Activated naive CD4-positive, alpha-beta T cell treated with anti-CD3 and anti-CD28 coated beads, Interleukin-2, amount 10 ng/mL, durations not matched to agents 7 days and 5 days (primary cell): ENCODE measurements at regions not wholly inside any gene's neighbourhood (a gene's known extent, or its start where the extent isn't known, plus 50 kb on each side); places are given as distances from the start of the nearest gene placed in this dataset.

ENCODE experiments used
- CTCF ChIA-PET: fragments of 350-600 bp; sonication (Branson Sonifier 250); formaldehyde crosslinking; loops from one replicate; lab custom pipeline; 2021; ENCODE audit warnings: antibody characterized with exemption; lab: Charles Lee
- DNase-seq: peaks from one replicate; pipeline ENCODE4 v3.0.0-alpha.2; 2020
- H3K27ac Mint-ChIP-seq: one replicate; pipeline ENCODE4 v1.8.0; 2021; ENCODE audit warnings: mild to moderate bottlenecking, moderate library complexity, mixed read lengths
- H3K27me3 Mint-ChIP-seq: one replicate; pipeline ENCODE4 v1.8.0; 2021; ENCODE audit warnings: mild to moderate bottlenecking, mixed read lengths
- H3K36me3 Mint-ChIP-seq: one replicate; pipeline ENCODE4 v1.8.0; 2021; ENCODE audit warnings: mixed read lengths
- H3K4me1 Mint-ChIP-seq: one replicate; pipeline ENCODE4 v1.8.0; 2021; ENCODE audit warnings: mixed read lengths
- H3K4me3 Mint-ChIP-seq: one replicate; pipeline ENCODE4 v1.8.0; 2021; ENCODE audit warnings: mild to moderate bottlenecking, moderate library complexity, mixed read lengths
- H3K9me3 Mint-ChIP-seq: one replicate; pipeline ENCODE4 v1.8.0; 2021; ENCODE audit warnings: mixed read lengths

DNA sequence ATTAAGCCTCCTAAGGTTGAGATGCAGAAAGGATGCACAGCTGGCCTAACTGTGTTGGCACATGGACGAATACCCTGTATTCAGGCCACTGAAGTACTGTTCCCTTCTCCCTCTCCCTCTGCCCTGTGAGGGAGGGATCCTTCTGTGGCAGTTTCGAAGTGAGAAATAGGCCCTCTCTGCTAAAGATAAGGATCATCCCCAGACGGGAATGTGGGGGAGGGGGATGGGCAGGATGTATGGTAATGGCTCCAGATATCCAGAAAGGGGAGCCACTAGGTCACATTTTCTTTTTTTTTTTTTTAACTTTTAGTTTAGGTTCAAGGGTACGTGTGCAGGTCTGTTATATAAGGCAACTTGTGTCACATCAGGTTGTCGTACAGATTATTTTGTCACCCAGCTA lies 463.1 kb downstream of the TBL1XR1 start:
- Mint-ChIP-seq H3K27ac (no peak overlapping the region), H3K4me3 (no peak overlapping the region), H3K36me3 (no peaks in the 10 kb centered on the region), H3K27me3 (no peaks in the 10 kb centered on the region), H3K9me3 (peaks cover 2% of the 10 kb centered on the region), H3K4me1 (no peaks in the 10 kb centered on the region)
- no peak for DNase-seq
- CTCF ChIA-PET, result no interaction called here

DNA sequence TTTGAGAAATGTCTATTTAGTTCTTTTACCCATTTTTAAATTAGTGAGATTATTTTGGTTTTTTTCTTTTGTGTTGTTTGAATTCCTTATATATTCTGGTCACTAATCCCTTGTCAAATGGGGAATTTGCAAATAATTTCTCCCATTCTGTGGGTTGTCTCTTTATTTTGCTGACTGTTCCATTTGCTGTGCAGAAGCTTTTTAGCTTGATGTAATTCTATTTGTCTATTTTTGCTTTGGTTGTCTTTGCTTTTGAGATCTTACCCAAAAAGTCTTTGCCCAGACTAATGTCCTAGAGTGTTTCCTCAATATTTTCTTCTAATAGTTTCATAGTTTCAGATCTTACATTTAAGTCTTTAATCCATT lies 472.9 kb downstream of the TBL1XR1 start:
- Mint-ChIP-seq H3K36me3 (no peaks in the 10 kb centered on the region), H3K27me3 (no peaks in the 10 kb centered on the region), H3K9me3 (peaks cover 4% of the 10 kb centered on the region), H3K4me3 (no peak overlapping the region), H3K4me1 (no peaks in the 10 kb centered on the region), H3K27ac (no peak overlapping the region)
- CTCF ChIA-PET, result no interaction called here
- no peak for DNase-seq

DNA sequence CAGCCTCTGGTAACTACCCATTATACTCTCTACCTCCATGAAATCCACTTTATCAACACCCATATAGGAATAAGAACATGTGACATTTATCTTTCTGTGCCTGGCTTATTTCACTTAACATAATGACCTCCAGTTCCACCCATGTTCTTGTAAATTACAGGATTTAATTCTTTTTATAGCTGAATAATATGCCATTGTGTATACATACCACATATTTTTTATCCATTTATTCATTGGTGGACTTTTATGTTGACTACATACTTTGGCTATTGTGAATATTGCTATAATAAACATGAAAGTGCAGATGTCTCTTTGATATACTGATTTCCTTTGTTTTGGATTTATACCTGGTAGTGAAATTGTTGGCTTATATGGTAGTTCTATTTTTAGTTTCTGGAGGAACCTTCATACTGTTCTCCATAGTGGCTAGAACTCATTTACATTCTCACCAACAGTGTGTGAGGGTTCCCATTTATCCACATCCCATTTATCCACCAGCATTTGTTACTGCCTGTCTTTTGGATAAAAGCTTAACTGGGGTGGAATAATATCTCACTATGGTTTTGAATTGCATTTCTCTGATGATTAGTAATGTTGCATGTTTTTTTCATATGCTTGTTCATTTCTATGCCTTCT lies 473.4 kb downstream of the TBL1XR1 start:
- no peak overlapping the region for H3K27ac Mint-ChIP-seq
- H3K9me3 Mint-ChIP-seq, result peaks cover 4% of the 10 kb centered on the region
- no peak for DNase-seq
- H3K4me1 Mint-ChIP-seq, result no peaks in the 10 kb centered on the region
- H3K36me3 Mint-ChIP-seq, result no peaks in the 10 kb centered on the region
- no peaks in the 10 kb centered on the region for H3K27me3 Mint-ChIP-seq
- CTCF ChIA-PET, result no interaction called here
- H3K4me3 Mint-ChIP-seq, result no peak overlapping the region

DNA sequence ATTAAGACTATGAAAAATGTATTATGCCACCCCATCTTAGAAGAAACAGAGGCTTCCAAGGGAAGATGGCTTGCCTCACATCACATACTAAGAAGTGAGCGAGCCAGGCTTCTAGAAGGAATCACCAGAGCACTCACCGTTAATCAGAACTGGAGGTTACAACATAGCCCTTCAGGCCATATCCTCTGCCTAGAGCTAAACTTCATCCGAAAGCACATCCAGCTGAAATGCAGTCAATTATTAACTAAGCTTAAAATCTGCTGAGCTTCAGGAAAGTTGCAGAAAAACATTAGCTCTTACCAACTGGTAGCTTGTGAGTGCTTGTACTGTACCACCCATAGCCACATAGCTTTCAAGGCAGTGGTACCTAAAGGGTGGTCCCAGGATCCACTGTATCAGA lies 483.2 kb downstream of the TBL1XR1 start:
- H3K27ac Mint-ChIP-seq, result no peak overlapping the region
- H3K9me3 Mint-ChIP-seq, result no peaks in the 10 kb centered on the region
- DNase-seq, result no peak
- no peaks in the 10 kb centered on the region for H3K27me3 Mint-ChIP-seq
- no peaks in the 10 kb centered on the region for H3K4me1 Mint-ChIP-seq
- CTCF ChIA-PET, result no interaction called here
- no peaks in the 10 kb centered on the region for H3K36me3 Mint-ChIP-seq
- H3K4me3 Mint-ChIP-seq, result no peak overlapping the region

DNA sequence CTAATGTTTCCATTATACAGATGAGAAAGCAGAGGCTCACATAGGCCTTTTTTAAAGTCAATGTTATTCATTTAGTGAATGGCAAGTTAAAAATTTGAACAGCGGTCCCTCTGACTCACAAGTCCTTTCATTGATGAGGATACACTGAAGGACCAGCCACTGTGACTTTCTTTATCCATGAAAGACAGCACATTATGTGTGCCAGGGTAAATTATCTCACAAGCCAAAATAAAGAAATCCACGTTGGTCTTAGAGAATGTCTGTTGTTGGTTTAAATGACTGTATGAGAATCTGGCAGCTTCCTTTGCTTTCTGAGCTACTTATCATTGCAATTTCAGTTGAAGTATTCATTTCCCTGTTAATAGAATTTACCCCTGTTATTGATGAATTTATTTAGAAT lies 485.1 kb downstream of the TBL1XR1 start:
- H3K4me1 Mint-ChIP-seq, result no peaks in the 10 kb centered on the region
- CTCF ChIA-PET, result no interaction called here
- no peak overlapping the region for H3K27ac Mint-ChIP-seq
- no peaks in the 10 kb centered on the region for H3K9me3 Mint-ChIP-seq
- no peaks in the 10 kb centered on the region for H3K36me3 Mint-ChIP-seq
- H3K27me3 Mint-ChIP-seq, result no peaks in the 10 kb centered on the region
- no peak overlapping the region for H3K4me3 Mint-ChIP-seq
- no peak for DNase-seq

DNA sequence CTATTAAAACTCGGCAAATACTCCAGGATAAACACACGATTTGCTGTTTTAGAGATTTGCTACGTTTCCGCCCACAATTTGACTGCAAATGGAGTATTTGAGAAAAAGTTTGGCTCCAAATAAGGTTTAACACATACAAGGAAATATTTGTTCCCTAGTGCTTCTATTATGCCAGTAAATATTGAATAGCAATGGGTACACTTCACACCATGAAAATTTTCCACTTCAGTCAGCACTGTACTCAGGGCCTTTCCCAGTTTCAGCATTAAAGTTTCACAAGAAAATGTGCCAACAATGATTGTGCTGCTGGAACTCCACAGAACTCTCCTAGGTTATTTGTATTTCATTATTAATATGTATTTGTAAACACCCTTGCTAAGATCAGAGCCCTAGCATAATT lies 498.0 kb downstream of the TBL1XR1 start:
- DNase-seq, result no peak
- H3K4me3 Mint-ChIP-seq, result no peak overlapping the region
- no peak overlapping the region for H3K27ac Mint-ChIP-seq
- H3K9me3 Mint-ChIP-seq, result no peaks in the 10 kb centered on the region
- no peaks in the 10 kb centered on the region for H3K36me3 Mint-ChIP-seq
- CTCF ChIA-PET, result no interaction called here
- H3K27me3 Mint-ChIP-seq, result no peaks in the 10 kb centered on the region
- no peaks in the 10 kb centered on the region for H3K4me1 Mint-ChIP-seq

- DNase-seq, result no peak
- H3K27ac Mint-ChIP-seq, result no peak overlapping the region
- H3K36me3 Mint-ChIP-seq, result no peaks in the 10 kb centered on the region
- H3K9me3 Mint-ChIP-seq, result no peaks in the 10 kb centered on the region
- no peak overlapping the region for H3K4me3 Mint-ChIP-seq
- CTCF ChIA-PET, result interaction anchor here (0.7 kb wide), 1 partner anchor 18 kb away, joined by 3 read pairs; no protein-coding TSS in a partner anchor
- H3K27me3 Mint-ChIP-seq, result no peaks in the 10 kb centered on the region
- no peaks in the 10 kb centered on the region for H3K4me1 Mint-ChIP-seq
Observed at GRCh38 chr3:176697284-176697889, 499.9 kb downstream of the TBL1XR1 start.

GRCh38 chr3:176696816-176697215 lies 500.5 kb downstream of the TBL1XR1 start:
- DNase-seq, result no peak
- no peaks in the 10 kb centered on the region for H3K27me3 Mint-ChIP-seq
- no peak overlapping the region for H3K4me3 Mint-ChIP-seq
- CTCF ChIA-PET, result interaction anchor here (0.7 kb wide), 1 partner anchor 19 kb away, joined by 3 read pairs; no protein-coding TSS in a partner anchor
- no peaks in the 10 kb centered on the region for H3K4me1 Mint-ChIP-seq
- no peak overlapping the region for H3K27ac Mint-ChIP-seq
- no peaks in the 10 kb centered on the region for H3K36me3 Mint-ChIP-seq
- no peaks in the 10 kb centered on the region for H3K9me3 Mint-ChIP-seq

DNA sequence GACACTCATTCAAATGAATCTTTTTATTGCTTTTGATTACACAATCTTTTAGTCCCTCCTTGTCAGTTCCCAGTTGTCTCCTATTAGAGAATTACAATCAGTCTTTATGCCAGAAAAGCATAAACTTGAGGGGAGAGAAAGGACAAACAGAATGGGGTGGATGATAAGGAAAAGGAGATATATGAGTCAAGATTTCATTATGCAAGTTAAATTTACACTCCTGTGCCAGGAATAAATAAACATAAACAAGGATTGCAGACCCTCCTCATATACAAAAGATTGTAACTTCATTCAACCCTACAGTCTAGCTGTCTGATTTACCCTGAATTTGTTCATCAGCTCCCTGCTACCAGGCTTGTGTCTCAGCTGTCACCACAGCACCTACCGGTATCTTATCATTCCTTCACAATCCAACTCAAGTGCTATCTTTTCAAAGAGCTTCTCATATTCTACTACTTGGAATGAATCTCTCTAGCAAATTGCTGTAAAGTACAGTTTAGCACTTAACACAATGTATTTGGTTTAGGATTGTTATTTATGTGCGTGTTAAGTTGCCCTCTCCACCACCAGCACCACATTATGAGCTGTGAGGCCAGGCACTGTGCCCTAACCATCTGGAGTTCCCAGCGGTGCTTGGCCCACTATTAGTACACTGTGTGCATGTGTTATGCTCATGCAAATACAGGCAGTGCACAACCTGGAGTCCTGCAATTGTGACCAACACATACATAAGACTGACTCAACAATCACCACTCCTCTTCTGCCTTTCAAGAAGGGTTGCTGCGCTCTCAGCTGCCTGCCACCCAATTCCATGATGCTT lies 504.1 kb downstream of the TBL1XR1 start:
- no peak overlapping the region for H3K27ac Mint-ChIP-seq
- no peaks in the 10 kb centered on the region for H3K9me3 Mint-ChIP-seq
- H3K4me3 Mint-ChIP-seq, result no peak overlapping the region
- H3K4me1 Mint-ChIP-seq, result no peaks in the 10 kb centered on the region
- DNase-seq, result no peak
- no peaks in the 10 kb centered on the region for H3K27me3 Mint-ChIP-seq
- no peaks in the 10 kb centered on the region for H3K36me3 Mint-ChIP-seq
- CTCF ChIA-PET, result no interaction called here

DNA sequence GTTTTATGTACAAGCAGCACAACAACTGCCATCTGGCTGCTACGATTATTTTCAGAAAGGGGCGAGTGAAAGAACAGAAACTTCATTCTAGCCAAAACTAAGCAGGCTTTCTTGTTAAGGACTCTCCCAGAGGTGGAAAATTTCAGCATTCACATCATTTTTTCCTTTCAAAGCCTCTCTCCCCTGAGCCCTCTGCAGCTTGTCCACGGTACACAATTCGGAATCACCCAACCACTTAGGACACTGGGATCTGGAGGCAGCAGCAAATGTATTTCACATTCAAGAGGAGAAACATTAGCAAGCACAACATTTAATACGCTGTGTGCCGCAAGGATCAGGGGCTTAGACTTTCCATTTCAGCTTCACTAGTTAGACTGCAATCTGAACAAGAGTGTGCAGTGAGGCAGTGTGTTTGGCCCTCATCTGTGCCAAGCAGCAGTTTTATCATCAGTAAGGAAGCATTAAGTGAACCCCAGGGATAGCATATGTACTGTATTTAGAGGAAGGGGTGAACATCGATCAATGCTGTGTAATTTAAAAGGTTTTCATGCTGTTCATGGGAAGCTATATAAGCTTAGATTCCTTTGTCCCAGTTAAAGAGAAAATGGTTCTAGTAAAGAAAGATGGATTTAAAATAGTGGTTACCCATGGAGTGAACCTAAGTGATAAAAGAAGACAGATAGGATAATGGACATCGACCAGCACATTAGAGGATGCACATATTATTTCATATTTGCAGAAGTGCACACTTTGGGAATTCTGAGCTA lies 504.9 kb downstream of the TBL1XR1 start:
- H3K27me3 Mint-ChIP-seq, result no peaks in the 10 kb centered on the region
- H3K4me1 Mint-ChIP-seq, result no peaks in the 10 kb centered on the region
- CTCF ChIA-PET, result no interaction called here
- no peaks in the 10 kb centered on the region for H3K36me3 Mint-ChIP-seq
- no peak overlapping the region for H3K27ac Mint-ChIP-seq
- H3K4me3 Mint-ChIP-seq, result no peak overlapping the region
- H3K9me3 Mint-ChIP-seq, result no peaks in the 10 kb centered on the region
- no peak for DNase-seq

DNA sequence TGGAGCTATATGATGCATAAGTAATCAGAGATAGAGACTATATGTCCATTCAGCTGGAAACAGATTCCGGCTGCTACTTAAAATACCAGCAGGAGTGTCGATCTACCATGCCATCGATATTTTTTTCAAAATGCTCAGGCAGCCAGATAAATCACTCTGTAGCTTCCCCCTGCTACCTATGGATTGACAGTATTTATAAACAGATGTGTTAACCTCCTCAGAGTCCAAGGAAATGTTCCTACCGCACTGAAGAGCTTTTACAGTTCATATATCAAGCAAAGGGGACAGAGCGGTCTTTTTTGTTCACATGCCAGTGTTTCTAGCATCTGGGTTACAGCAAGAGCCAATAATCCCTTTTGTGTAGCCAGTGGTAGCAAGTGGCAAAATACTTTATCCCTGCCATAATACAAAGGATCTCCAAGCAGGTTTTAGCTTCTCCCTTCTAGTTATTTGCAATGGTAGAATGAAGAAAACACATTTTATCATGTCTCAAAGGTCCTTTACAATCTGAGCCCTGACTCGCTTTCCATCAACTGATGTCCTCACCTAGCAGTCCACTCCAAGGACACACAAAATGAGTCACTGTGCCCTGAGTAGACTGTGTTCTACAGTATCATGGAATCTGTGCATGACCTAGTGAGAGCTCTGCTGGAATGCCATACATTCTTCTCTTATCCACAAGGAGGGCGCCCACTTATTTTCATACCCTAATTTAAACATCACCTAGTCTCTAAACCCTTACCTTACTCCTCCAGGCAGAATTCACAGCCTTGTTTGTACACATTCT lies 507.0 kb downstream of the TBL1XR1 start:
- no peaks in the 10 kb centered on the region for H3K27me3 Mint-ChIP-seq
- no peaks in the 10 kb centered on the region for H3K36me3 Mint-ChIP-seq
- H3K4me3 Mint-ChIP-seq, result no peak overlapping the region
- H3K4me1 Mint-ChIP-seq, result no peaks in the 10 kb centered on the region
- no peak overlapping the region for H3K27ac Mint-ChIP-seq
- no peaks in the 10 kb centered on the region for H3K9me3 Mint-ChIP-seq
- CTCF ChIA-PET, result no interaction called here
- no peak for DNase-seq

DNA sequence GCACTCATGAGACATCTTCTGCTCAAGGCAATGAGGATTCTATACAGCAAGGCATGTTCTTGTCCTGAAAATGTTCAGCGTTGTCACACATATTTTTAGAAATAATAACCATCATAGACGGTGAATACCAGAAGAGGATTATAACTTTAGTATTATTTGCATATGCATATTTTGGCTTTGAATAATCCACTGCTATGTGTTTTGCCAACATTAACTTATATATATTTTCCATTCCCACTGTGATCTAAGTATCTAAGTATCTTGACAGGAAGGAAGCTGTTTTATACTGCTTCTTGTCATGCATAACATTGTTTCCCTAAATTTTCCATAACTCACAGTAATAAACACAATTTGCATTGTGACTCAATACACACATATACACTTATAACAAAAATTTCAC lies 509.5 kb downstream of the TBL1XR1 start:
- CTCF ChIA-PET, result no interaction called here
- H3K27me3 Mint-ChIP-seq, result no peaks in the 10 kb centered on the region
- no peak overlapping the region for H3K4me3 Mint-ChIP-seq
- H3K27ac Mint-ChIP-seq, result no peak overlapping the region
- no peak for DNase-seq
- peaks cover 5% of the 10 kb centered on the region for H3K9me3 Mint-ChIP-seq
- H3K4me1 Mint-ChIP-seq, result no peaks in the 10 kb centered on the region
- no peaks in the 10 kb centered on the region for H3K36me3 Mint-ChIP-seq

GRCh38 chr3:176683382-176683781 lies 513.9 kb downstream of the TBL1XR1 start:
- Mint-ChIP-seq H3K4me3 (no peak overlapping the region), H3K27me3 (no peaks in the 10 kb centered on the region), H3K9me3 (peaks cover 11% of the 10 kb centered on the region), H3K4me1 (no peaks in the 10 kb centered on the region), H3K36me3 (no peaks in the 10 kb centered on the region), H3K27ac (no peak overlapping the region)
- CTCF ChIA-PET, result no interaction called here
- no peak for DNase-seq
